Motor neuron (in vitro differentiated cells): ENCODE measurements at regions not wholly inside any gene's neighbourhood (a gene's known extent, or its start where the extent isn't known, plus 50 kb on each side); places are given as distances from the start of the nearest gene placed in this dataset.
"Not testable (repeated sequence)": the region's sequence is repeated elsewhere in the genome, so short reads cannot be mapped to it uniquely, and the experiment has no call there.

Experiments used
- ATAC-seq, 8 experiments: fragments of 200-7000 bp; cut with Tn5 transposase; replicated peaks in 6 of 8; 2 replicates each; pipeline ENCODE4 v1.8.0; 2021; ENCODE audit warnings: mild to moderate bottlenecking in 8 of 8, moderate library complexity in 8 of 8
- H3K27ac ChIP-seq, 2 donors: fragments of 250-450 bp; sonication (Bioruptor Pico); 2 replicates each; pipeline ENCODE4 v1.9.0; 2021; ENCODE audit warnings: antibody characterized with exemption in 2 of 2, mild to moderate bottlenecking in 2 of 2, moderate library complexity in 1 of 2
- H3K4me1 ChIP-seq, 2 donors: fragments of 250-450 bp; sonication (Bioruptor Pico); replicated peaks in 1 of 2; 2 replicates each; pipeline ENCODE4 v1.6.1; 2021; ENCODE audit warnings: antibody characterized with exemption in 2 of 2, mild to moderate bottlenecking in 2 of 2, moderate library complexity in 1 of 2
- H3K4me3 ChIP-seq, 5 donors: fragments of 250-450 bp; sonication (Bioruptor Pico); 2 replicates each; pipeline ENCODE4 v1.9.0; 2021; ENCODE audit warnings: antibody characterized with exemption in 5 of 5, mild to moderate bottlenecking in 5 of 5, moderate library complexity in 4 of 5
- WGBS, 10 experiments: fragments of 450-650 bp; shearing (Covaris generic); methylation state at CpG; one replicate each; pipeline ENCODE4 v1.0.0; 2022; 5-methylcytosine and 5-hydroxymethylcytosine counted together
- in situ Hi-C, 9 experiments: fragments of 400-800 bp; cut with MboI; loops; one replicate each; pipeline ENCODE4 v1.15.0; 2021; ENCODE audit warnings: low sequenced_read_pairs in 9 of 9, low pct_unique_long_range_greater_than_20kb in 2 of 9; ENCODE audit not compliant: unreplicated experiment in 9 of 9

- 0 to 80% (median 46%) methylated on average over 1 of the region's 1 CpG; no CpG with 5 or more reads in 4 of the 10 experiments for WGBS, 10 experiments
- no peak overlapping the region for H3K27ac ChIP-seq
- ATAC-seq = no peak
- H3K4me3 ChIP-seq = no peak overlapping the region
- in situ Hi-C loops = no loop called here
- H3K4me1 ChIP-seq = no peaks in the 10 kb centered on the region
These were observed 100.4 kb upstream of the PAM start for GRCh38 chr5:102654559-102655349.

- Histone ChIP-seq H3K4me3 (no peak overlapping the region), H3K4me1 (peaks cover 2 to 8% of the 10 kb centered on the region in 2 donors), H3K27ac (no peak overlapping the region)
- in situ Hi-C loops = no loop called here
- WGBS, 10 experiments = 0 to 83% (median 70%) methylated on average over 1 to 2 of the region's 2 CpGs; no CpG with 5 or more reads in 1 of the 10 experiments
- no peak for ATAC-seq
These were observed 96.0 kb upstream of the PAM start for GRCh38 chr5:102659151-102659550.

- no peak overlapping the region for H3K4me3 ChIP-seq
- 80 to 100% (median 100%) methylated on average over 1 to 2 of the region's 2 CpGs; no CpG with 5 or more reads in 3 of the 10 experiments for WGBS, 10 experiments
- ATAC-seq = no peak
- no peak overlapping the region for H3K27ac ChIP-seq
- H3K4me1 ChIP-seq = peaks cover 12 to 18% of the 10 kb centered on the region in 2 donors
- in situ Hi-C loops = no loop called here
These were observed 95.0 kb upstream of the PAM start for GRCh38 chr5:102660111-102660510.

- in situ Hi-C loops = no loop called here
- H3K4me3 ChIP-seq = no peak overlapping the region
- no peak overlapping the region for H3K27ac ChIP-seq
- peak in 4 of 8 experiments; percentile 25 to 72 (median 48) for ATAC-seq
- peaks cover 36 to 49% of the 10 kb centered on the region in 2 donors for H3K4me1 ChIP-seq
- WGBS, 10 experiments = 0 to 100% (median 77%) methylated on average over 1 of the region's 1 CpG; no CpG with 5 or more reads in 4 of the 10 experiments
These were observed 91.2 kb upstream of the PAM start for GRCh38 chr5:102663749-102664530.

GRCh38 chr5:102664616-102665335 lies 90.3 kb upstream of the PAM start:
- WGBS, 10 experiments = 0 to 100% (median 70%) methylated on average over 1 to 4 of the region's 4 CpGs
- H3K4me3 ChIP-seq = no peak overlapping the region
- H3K4me1 ChIP-seq = peaks cover 36 to 49% of the 10 kb centered on the region in 2 donors
- H3K27ac ChIP-seq = no peak overlapping the region
- peak in 4 of 8 experiments; percentile 7 to 31 (median 18) for ATAC-seq
- in situ Hi-C loops = no loop called here

GRCh38 chr5:102666164-102666946 lies 88.8 kb upstream of the PAM start:
- Histone ChIP-seq H3K4me1 (peaks cover 36 to 52% of the 10 kb centered on the region in 2 donors), H3K4me3 (no peak overlapping the region), H3K27ac (no peak overlapping the region)
- peak in 5 of 8 experiments; percentile 87 to 92 (median 90) for ATAC-seq
- 0 to 50% (median 24%) methylated on average over 1 to 4 of the region's 4 CpGs; no CpG with 5 or more reads in 1 of the 10 experiments for WGBS, 10 experiments
- in situ Hi-C loops = no loop called here

GRCh38 chr5:102668220-102668932 lies 86.7 kb upstream of the PAM start:
- Histone ChIP-seq H3K4me1 (peaks cover 38 to 52% of the 10 kb centered on the region in 2 donors), H3K4me3 (no peak overlapping the region), H3K27ac (no peak overlapping the region)
- ATAC-seq = no peak
- WGBS, 10 experiments = 64 to 100% (median 78%) methylated on average over 1 to 3 of the region's 3 CpGs; no CpG with 5 or more reads in 3 of the 10 experiments
- in situ Hi-C loops = no loop called here

- peak; percentile 49 to 70 (median 67) for ATAC-seq
- WGBS, 10 experiments = 30 to 75% (median 45%) methylated on average over 1 to 8 of the region's 9 CpGs; no CpG with 5 or more reads in 1 of the 10 experiments
- Histone ChIP-seq H3K4me1 (peaks cover 24 to 32% of the 10 kb centered on the region in 2 donors), H3K27ac (no peak overlapping the region), H3K4me3 (peak overlapping the region; percentile 14 to 43 (median 38))
- in situ Hi-C loops = no loop called here
These were observed 84.8 kb upstream of the PAM start for GRCh38 chr5:102670224-102670836.

- Histone ChIP-seq H3K4me3 (peak overlapping the region; percentile 14 to 43 (median 38)), H3K27ac (peak overlapping the region; percentile 2 to 70), H3K4me1 (peaks cover 16 to 24% of the 10 kb centered on the region in 2 donors)
- WGBS, 10 experiments = 33 to 100% (median 60%) methylated on average over 1 to 3 of the region's 32 CpGs; no CpG with 5 or more reads in 1 of the 10 experiments
- in situ Hi-C loops, ATAC-seq: not testable (repeated sequence)
These were observed 83.9 kb upstream of the PAM start for GRCh38 chr5:102671033-102671734.

GRCh38 chr5:102678267-102679058 lies 76.6 kb upstream of the PAM start:
- H3K27ac ChIP-seq = no peak overlapping the region
- H3K4me1 ChIP-seq = no peaks in the 10 kb centered on the region
- H3K4me3 ChIP-seq = no peak overlapping the region
- no peak for ATAC-seq
- in situ Hi-C loops = loop anchor here in 1 of 9 experiments (25.0 kb wide), 1 partner anchor 109 kb away; no protein-coding TSS in a partner anchor
- WGBS, 10 experiments = 43 to 100% (median 77%) methylated on average over 1 to 4 of the region's 4 CpGs
